ENCODE measurements at regions not wholly inside any gene's neighbourhood (a gene's known extent, or its start where the extent isn't known, plus 50 kb on each side); places are given as distances from the start of the nearest gene placed in this dataset.

GRCh38 chr19:29336425-29336824, 123.5 kb upstream of the UQCRFS1 start:
- Histone ChIP-seq H3K27ac (no peak overlapping the region), H3K27me3 (no peaks in the 10 kb centered on the region), H3K4me1 (no peaks in the 10 kb centered on the region), H3K4me3 (no peak overlapping the region), H3K36me3 (no peaks in the 10 kb centered on the region), H3K9me3 (peaks cover 0 to 4% (median 0%) of the 10 kb centered on the region in 3 donors)
- intact Hi-C loops (cut with DNase I; ENCODE audit: low total_unique reads): no loop called here
- no peak for DNase-seq
- no peak for TF ChIP-seq CTCF (IDR thresholded peaks at IDR 0.05)

GRCh38 chr19:29337029-29337428, 124.1 kb upstream of the UQCRFS1 start:
- intact Hi-C loops (cut with DNase I; ENCODE audit: low total_unique reads): no loop called here

GRCh38 chr19:29338480-29338879, 125.5 kb upstream of the UQCRFS1 start:
- H3K36me3 ChIP-seq: no peaks in the 10 kb centered on the region
- H3K4me3 ChIP-seq: no peak overlapping the region
- no peak for DNase-seq
- H3K27me3 ChIP-seq: no peaks in the 10 kb centered on the region
- H3K4me1 ChIP-seq: no peaks in the 10 kb centered on the region
- TF ChIP-seq CTCF (IDR thresholded peaks at IDR 0.05): no peak
- H3K27ac ChIP-seq: no peak overlapping the region
- peaks cover 0 to 11% (median 4%) of the 10 kb centered on the region in 3 donors for H3K9me3 ChIP-seq
- intact Hi-C loops (cut with DNase I; ENCODE audit: low total_unique reads): no loop called here

More at GRCh38 chr19:29337029-29337428, 124.1 kb upstream of the UQCRFS1 start:
- Histone ChIP-seq H3K9me3 (peaks cover 0 to 4% (median 0%) of the 10 kb centered on the region in 3 donors), H3K36me3 (no peaks in the 10 kb centered on the region), H3K27ac (no peak overlapping the region), H3K4me1 (no peaks in the 10 kb centered on the region), H3K27me3 (no peaks in the 10 kb centered on the region), H3K4me3 (no peak overlapping the region)
- no peak for DNase-seq
- TF ChIP-seq CTCF (IDR thresholded peaks at IDR 0.05): no peak

- no peaks in the 10 kb centered on the region for H3K4me1 ChIP-seq
- H3K9me3 ChIP-seq: peaks cover 3 to 34% (median 29%) of the 10 kb centered on the region in 3 donors
- no peaks in the 10 kb centered on the region for H3K27me3 ChIP-seq
- intact Hi-C loops (cut with DNase I; ENCODE audit: low total_unique reads): no loop called here
- H3K36me3 ChIP-seq: no peaks in the 10 kb centered on the region
- TF ChIP-seq CTCF (IDR thresholded peaks at IDR 0.05): no peak
- no peak overlapping the region for H3K27ac ChIP-seq
- DNase-seq: no peak
- no peak overlapping the region for H3K4me3 ChIP-seq
Observed at GRCh38 chr19:29342721-29343120, 129.8 kb upstream of the UQCRFS1 start.

GRCh38 chr19:29364224-29364726, 151.3 kb upstream of the UQCRFS1 start:
- DNase-seq: no peak
- H3K9me3 ChIP-seq: peaks cover 0 to 9% (median 4%) of the 10 kb centered on the region in 3 donors
- no peak for TF ChIP-seq CTCF (IDR thresholded peaks at IDR 0.05)
- H3K36me3 ChIP-seq: no peaks in the 10 kb centered on the region
- intact Hi-C loops (cut with DNase I; ENCODE audit: low total_unique reads): no loop called here
- no peak overlapping the region for H3K4me3 ChIP-seq
- H3K4me1 ChIP-seq: no peaks in the 10 kb centered on the region
- H3K27me3 ChIP-seq: peaks cover 0 to 3% of the 10 kb centered on the region in 2 donors
- no peak overlapping the region for H3K27ac ChIP-seq

- Histone ChIP-seq H3K9me3 (peaks cover 0 to 9% (median 4%) of the 10 kb centered on the region in 3 donors), H3K4me1 (no peaks in the 10 kb centered on the region), H3K27me3 (peaks cover 0 to 3% of the 10 kb centered on the region in 2 donors), H3K27ac (no peak overlapping the region), H3K36me3 (no peaks in the 10 kb centered on the region), H3K4me3 (no peak overlapping the region)
- TF ChIP-seq CTCF (IDR thresholded peaks at IDR 0.05): no peak
- intact Hi-C loops (cut with DNase I; ENCODE audit: low total_unique reads): no loop called here
- no peak for DNase-seq
Observed at GRCh38 chr19:29364999-29365398, 152.0 kb upstream of the UQCRFS1 start.
